GM18870 (cell line): ENCODE measurements at regions not wholly inside any gene's neighbourhood (a gene's known extent, or its start where the extent isn't known, plus 50 kb on each side); places are given as distances from the start of the nearest gene placed in this dataset.
"Not testable (repeated sequence)": the region's sequence is repeated elsewhere in the genome, so short reads cannot be mapped to it uniquely, and the experiment has no call there.

Experiments
- ATAC-seq: cut with Tn5 transposase; IDR thresholded peaks from one replicate; pipeline ENCODE4 v1.9.1; 2021; ENCODE audit warnings: moderate library complexity; ENCODE audit not compliant: unreplicated experiment

GRCh38 chr3:145623349-145623748 is 537.6 kb downstream of the PLOD2 start:
- no peak for ATAC-seq

- no peak for ATAC-seq
These were observed 532.8 kb downstream of the PLOD2 start for GRCh38 chr3:145628211-145628610.

GRCh38 chr3:145637105-145637504 is 523.9 kb downstream of the PLOD2 start:
- ATAC-seq: no peak

- ATAC-seq: no peak
These were observed 521.9 kb downstream of the PLOD2 start for GRCh38 chr3:145639003-145639606.

GRCh38 chr3:145639875-145640274 is 521.1 kb downstream of the PLOD2 start:
- ATAC-seq: no peak

GRCh38 chr3:145648396-145648795 is 512.6 kb downstream of the PLOD2 start:
- no peak for ATAC-seq

- no peak for ATAC-seq
These were observed 511.6 kb downstream of the PLOD2 start for GRCh38 chr3:145649368-145649887.

GRCh38 chr3:145650170-145650569 is 510.8 kb downstream of the PLOD2 start:
- ATAC-seq: no peak

- ATAC-seq: no peak
These were observed 489.9 kb downstream of the PLOD2 start for GRCh38 chr3:145671121-145671520.

GRCh38 chr3:145673838-145674237 is 487.1 kb downstream of the PLOD2 start:
- no peak for ATAC-seq

GRCh38 chr3:145678401-145678800 is 482.6 kb downstream of the PLOD2 start:
- ATAC-seq: no peak

- ATAC-seq: no peak
These were observed 479.8 kb downstream of the PLOD2 start for GRCh38 chr3:145681181-145681580.

- ATAC-seq: not testable (repeated sequence)
These were observed 473.0 kb downstream of the PLOD2 start for GRCh38 chr3:145687978-145688377.

- no peak for ATAC-seq
These were observed 468.2 kb downstream of the PLOD2 start for GRCh38 chr3:145692751-145693150.

GRCh38 chr3:145696011-145696410 is 465.0 kb downstream of the PLOD2 start:
- ATAC-seq: no peak

- ATAC-seq: no peak
These were observed 462.7 kb downstream of the PLOD2 start for GRCh38 chr3:145698250-145698649.

GRCh38 chr3:145698749-145699148 is 462.2 kb downstream of the PLOD2 start:
- no peak for ATAC-seq

- no peak for ATAC-seq
These were observed 457.0 kb downstream of the PLOD2 start for GRCh38 chr3:145704020-145704419.

- ATAC-seq: not testable (repeated sequence)
These were observed 451.2 kb downstream of the PLOD2 start for GRCh38 chr3:145709779-145710178.

GRCh38 chr3:145716519-145716918 is 444.5 kb downstream of the PLOD2 start:
- ATAC-seq: no peak

- no peak for ATAC-seq
These were observed 441.9 kb downstream of the PLOD2 start for GRCh38 chr3:145719114-145719513.

- no peak for ATAC-seq
These were observed 439.6 kb downstream of the PLOD2 start for GRCh38 chr3:145721273-145721805.

GRCh38 chr3:145721815-145722214 is 439.2 kb downstream of the PLOD2 start:
- no peak for ATAC-seq
